ENCODE measurements at regions not wholly inside any gene's neighbourhood (a gene's known extent, or its start where the extent isn't known, plus 50 kb on each side); places are given as distances from the start of the nearest gene placed in this dataset.

GRCh38 chr2:43057026-43057741 is 169.2 kb downstream of the ZFP36L2 start:
- no peaks in the 10 kb centered on the region for H3K36me3 ChIP-seq (ENCODE audit: insufficient read depth, low read length)
- H3K9me3 ChIP-seq (ENCODE audit: low read depth, low read length) = peaks cover 5% of the 10 kb centered on the region; the same call in 1 of the 2 replicates
- no peak overlapping the region for H3K4me3 ChIP-seq
- DNase-seq (ENCODE audit: low read depth, low spot score) = no peak
- H3K27ac ChIP-seq = no peak overlapping the region
- H3K9ac ChIP-seq (ENCODE audit: insufficient read length) = no peak overlapping the region
- TF ChIP-seq EZH2 (IDR thresholded peaks at IDR 0.05) (no peak), FOXP2 (optimal IDR thresholded peaks at IDR 0.05; ENCODE audit: control extremely low read depth, extremely low read length, insufficient read depth) (no peak), POLR2AphosphoS5 (IDR thresholded peaks at IDR 0.05; ENCODE audit: borderline replicate concordance, low read depth, low read length) (no peak)

- Histone ChIP-seq H3K36me3 (ENCODE audit: insufficient read depth, low read length) (no peaks in the 10 kb centered on the region), H3K4me3 (no peak overlapping the region), H3K27ac (no peak overlapping the region), H3K9ac (ENCODE audit: insufficient read length) (no peak overlapping the region), H3K9me3 (ENCODE audit: low read depth, low read length) (no peaks in the 10 kb centered on the region)
- TF ChIP-seq EZH2 (IDR thresholded peaks at IDR 0.05) = no peak
- no peak for TF ChIP-seq POLR2AphosphoS5 (IDR thresholded peaks at IDR 0.05; ENCODE audit: borderline replicate concordance, low read depth, low read length)
- no peak for TF ChIP-seq FOXP2 (optimal IDR thresholded peaks at IDR 0.05; ENCODE audit: control extremely low read depth, extremely low read length, insufficient read depth)
- DNase-seq (ENCODE audit: low read depth, low spot score) = no peak
Measured at GRCh38 chr2:43055985-43056384, 170.4 kb downstream of the ZFP36L2 start.

- TF ChIP-seq FOXP2 (optimal IDR thresholded peaks at IDR 0.05; ENCODE audit: control extremely low read depth, extremely low read length, insufficient read depth) = no peak
- no peak for TF ChIP-seq EZH2 (IDR thresholded peaks at IDR 0.05)
- TF ChIP-seq POLR2AphosphoS5 (IDR thresholded peaks at IDR 0.05; ENCODE audit: borderline replicate concordance, low read depth, low read length) = no peak
- no peak overlapping the region for H3K27ac ChIP-seq
- no peaks in the 10 kb centered on the region for H3K36me3 ChIP-seq (ENCODE audit: insufficient read depth, low read length)
- H3K9me3 ChIP-seq (ENCODE audit: low read depth, low read length) = no peaks in the 10 kb centered on the region
- no peak overlapping the region for H3K4me3 ChIP-seq
- no peak overlapping the region for H3K9ac ChIP-seq (ENCODE audit: insufficient read length)
- DNase-seq (ENCODE audit: low read depth, low spot score) = no peak
Measured at GRCh38 chr2:43055086-43055912, 171.1 kb downstream of the ZFP36L2 start.

GRCh38 chr2:43054367-43054766 is 172.0 kb downstream of the ZFP36L2 start:
- no peak overlapping the region for H3K27ac ChIP-seq
- H3K4me3 ChIP-seq = no peak overlapping the region
- TF ChIP-seq POLR2AphosphoS5 (IDR thresholded peaks at IDR 0.05; ENCODE audit: borderline replicate concordance, low read depth, low read length) (no peak), EZH2 (IDR thresholded peaks at IDR 0.05) (no peak), FOXP2 (optimal IDR thresholded peaks at IDR 0.05; ENCODE audit: control extremely low read depth, extremely low read length, insufficient read depth) (no peak)
- no peaks in the 10 kb centered on the region for H3K9me3 ChIP-seq (ENCODE audit: low read depth, low read length)
- H3K9ac ChIP-seq (ENCODE audit: insufficient read length) = no peak overlapping the region
- H3K36me3 ChIP-seq (ENCODE audit: insufficient read depth, low read length) = no peaks in the 10 kb centered on the region
- no peak for DNase-seq (ENCODE audit: low read depth, low spot score)

- H3K9me3 ChIP-seq (ENCODE audit: low read depth, low read length) = no peaks in the 10 kb centered on the region
Measured at GRCh38 chr2:43052944-43053306, 173.5 kb downstream of the ZFP36L2 start.

GRCh38 chr2:43052204-43052943 is 174.0 kb downstream of the ZFP36L2 start:
- TF ChIP-seq EZH2 (IDR thresholded peaks at IDR 0.05) (no peak), FOXP2 (optimal IDR thresholded peaks at IDR 0.05; ENCODE audit: control extremely low read depth, extremely low read length, insufficient read depth) (no peak)
- Histone ChIP-seq H3K4me3 (no peak overlapping the region), H3K36me3 (ENCODE audit: insufficient read depth, low read length) (no peaks in the 10 kb centered on the region), H3K9ac (ENCODE audit: insufficient read length) (no peak overlapping the region), H3K27ac (no peak overlapping the region), H3K9me3 (ENCODE audit: low read depth, low read length) (no peaks in the 10 kb centered on the region)
- no peak for DNase-seq (ENCODE audit: low read depth, low spot score)

More at GRCh38 chr2:43052944-43053306, 173.5 kb downstream of the ZFP36L2 start:
- TF ChIP-seq EZH2 (IDR thresholded peaks at IDR 0.05) = no peak
- no peak for TF ChIP-seq POLR2AphosphoS5 (IDR thresholded peaks at IDR 0.05; ENCODE audit: borderline replicate concordance, low read depth, low read length)
- TF ChIP-seq FOXP2 (optimal IDR thresholded peaks at IDR 0.05; ENCODE audit: control extremely low read depth, extremely low read length, insufficient read depth) = no peak
- Histone ChIP-seq H3K9ac (ENCODE audit: insufficient read length) (no peak overlapping the region), H3K36me3 (ENCODE audit: insufficient read depth, low read length) (no peaks in the 10 kb centered on the region), H3K4me3 (no peak overlapping the region), H3K27ac (no peak overlapping the region)
- no peak for DNase-seq (ENCODE audit: low read depth, low spot score)

GRCh38 chr2:43051338-43051737 is 175.1 kb downstream of the ZFP36L2 start:
- no peak for TF ChIP-seq EZH2 (IDR thresholded peaks at IDR 0.05)
- H3K27ac ChIP-seq = no peak overlapping the region

GRCh38 chr2:43050866-43051265 is 175.5 kb downstream of the ZFP36L2 start:
- Histone ChIP-seq H3K4me3 (no peak overlapping the region), H3K9ac (ENCODE audit: insufficient read length) (no peak overlapping the region), H3K27ac (no peak overlapping the region), H3K9me3 (ENCODE audit: low read depth, low read length) (no peaks in the 10 kb centered on the region), H3K36me3 (ENCODE audit: insufficient read depth, low read length) (no peaks in the 10 kb centered on the region)
- TF ChIP-seq POLR2AphosphoS5 (IDR thresholded peaks at IDR 0.05; ENCODE audit: borderline replicate concordance, low read depth, low read length) = no peak
- TF ChIP-seq EZH2 (IDR thresholded peaks at IDR 0.05) = no peak
- TF ChIP-seq FOXP2 (optimal IDR thresholded peaks at IDR 0.05; ENCODE audit: control extremely low read depth, extremely low read length, insufficient read depth) = no peak
- DNase-seq (ENCODE audit: low read depth, low spot score) = no peak

More at GRCh38 chr2:43051338-43051737, 175.1 kb downstream of the ZFP36L2 start:
- Histone ChIP-seq H3K9ac (ENCODE audit: insufficient read length) (no peak overlapping the region), H3K4me3 (no peak overlapping the region), H3K9me3 (ENCODE audit: low read depth, low read length) (no peaks in the 10 kb centered on the region), H3K36me3 (ENCODE audit: insufficient read depth, low read length) (no peaks in the 10 kb centered on the region)
- no peak for DNase-seq (ENCODE audit: low read depth, low spot score)

Measured in SK-N-MC (cell line).